Mammary epithelial cell (primary cell): ENCODE measurements at regions not wholly inside any gene's neighbourhood (a gene's known extent, or its start where the extent isn't known, plus 50 kb on each side); places are given as distances from the start of the nearest gene placed in this dataset.

ENCODE experiments used
- CTCF ChIP-seq, 2 donors: IDR thresholded peaks in 1 of 2; conservative IDR thresholded peaks in 1 of 2; 2 replicates each; pipeline ENCODE4 v1.5.1; 2011 to 2012; ENCODE audit warnings: inconsistent platforms in 2 of 2, low read length in 2 of 2, mild to moderate bottlenecking in 2 of 2, control low read depth in 1 of 2, low read depth in 1 of 2; ENCODE audit not compliant: insufficient read depth in 1 of 2; ENCODE audit errors: extremely low read depth in 1 of 2
- EZH2 ChIP-seq: IDR thresholded peaks from 2 replicates; pipeline ENCODE4 v1.6.1; 2012; ENCODE audit warnings: low read length, inconsistent platforms, borderline replicate concordance

DNA sequence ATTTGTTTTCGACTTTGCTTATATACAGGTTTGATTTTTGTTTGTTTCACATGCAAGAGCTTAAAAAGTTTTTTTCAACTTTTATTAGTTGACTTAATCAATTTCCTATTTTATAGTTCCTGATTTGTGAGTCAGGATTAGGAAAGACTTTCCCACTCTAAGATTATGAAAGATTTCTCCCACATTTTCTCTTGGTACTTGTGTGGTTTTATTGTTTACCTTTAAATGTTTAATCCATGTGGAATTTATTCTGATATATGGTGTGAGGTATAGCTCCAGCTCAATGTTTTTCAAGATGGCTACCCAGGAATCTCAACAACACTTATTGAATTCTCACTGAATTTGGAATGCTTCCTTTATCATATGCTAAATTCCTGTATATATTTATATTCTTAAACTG is 117.8 kb upstream of the LGALSL start:
- no peak for TF ChIP-seq CTCF (conservative IDR thresholded peaks at IDR 0.05 in 1 of 2, IDR thresholded peaks at IDR 0.05 in 1 of 2; ENCODE audit: extremely low read depth in 1 of 2, insufficient read depth in 1 of 2, low read depth in 1 of 2, low read length in 2 of 2)
- no peak for TF ChIP-seq EZH2
